ENCODE measurements at regions not wholly inside any gene's neighbourhood (a gene's known extent, or its start where the extent isn't known, plus 50 kb on each side); places are given as distances from the start of the nearest gene placed in this dataset.
A peak's percentile ranks its signal among the peaks of the same experiment; 100 is the strongest.

DNA sequence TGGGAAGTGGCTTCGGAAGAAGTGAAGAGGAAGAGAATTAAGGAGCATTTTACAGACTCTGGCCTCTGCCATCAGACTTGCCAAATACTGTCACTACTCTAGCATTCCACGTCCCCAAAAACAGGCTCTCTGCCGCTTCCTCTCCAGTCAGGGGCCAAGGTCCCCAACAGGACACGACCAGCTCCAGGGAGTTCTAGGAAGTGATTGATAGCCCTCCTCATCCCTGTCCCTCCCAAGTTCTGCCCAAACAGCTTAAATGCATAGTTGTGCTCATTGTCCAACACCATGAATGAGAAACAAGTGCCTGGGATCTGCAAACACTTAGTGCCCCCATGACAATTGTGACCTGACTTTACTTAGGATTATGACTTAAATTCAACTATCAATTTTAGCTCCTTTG, 96.5 kb downstream of the MED10 start:
- intact Hi-C loops (cut with DNase I), result no loop called here
- no peak for DNase-seq
- Histone ChIP-seq H3K9me3 (replicated peaks in 1 of 3) (no peaks in the 10 kb centered on the region), H3K4me1 (replicated peaks in 1 of 2) (no peaks in the 10 kb centered on the region), H3K27ac (no peak overlapping the region), H3K4me3 (peak overlapping the region in 1 of 4 donors; percentile 19), H3K36me3 (replicated peaks in 1 of 2) (no peaks in the 10 kb centered on the region), H3K27me3 (no peaks in the 10 kb centered on the region)
- 23 to 36% (median 29%) methylated on average over 4 of the region's 4 CpGs for WGBS, 4 donors
- TF ChIP-seq CTCF (IDR thresholded peaks at IDR 0.05), result no peak
- TF ChIP-seq POLR2A (IDR thresholded peaks at IDR 0.05), result no peak

DNA sequence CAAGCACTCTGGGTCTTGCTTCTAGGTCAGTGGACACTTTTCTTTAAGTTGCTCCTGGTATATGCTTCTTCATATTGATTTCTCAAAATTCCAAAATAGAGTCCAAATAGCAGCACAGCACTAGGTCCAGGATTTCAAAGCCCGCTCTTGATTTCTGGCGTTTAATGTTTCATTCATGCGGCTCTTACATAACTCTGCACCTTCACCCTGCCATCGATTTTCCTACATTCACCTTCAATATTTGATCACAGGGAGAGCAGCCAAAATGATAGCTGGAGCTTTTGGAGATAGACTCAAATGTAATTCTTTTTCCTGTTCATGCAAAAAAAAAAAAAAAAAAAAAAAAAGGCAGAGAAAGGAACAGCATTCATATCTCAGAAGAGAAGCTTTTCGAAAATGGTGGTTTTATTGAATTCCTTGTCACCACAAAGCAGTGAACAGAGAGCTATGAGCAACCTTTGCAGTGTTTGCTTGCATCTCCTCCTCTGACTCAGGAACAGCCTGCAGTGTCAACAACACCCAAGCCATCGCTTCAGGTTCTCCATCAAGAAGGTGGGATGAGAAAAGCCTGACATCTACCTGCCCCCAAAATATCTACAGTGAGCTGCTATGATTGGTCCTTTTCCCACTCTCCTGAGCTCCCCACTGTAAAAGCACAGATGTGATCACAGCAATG, 97.8 kb downstream of the MED10 start:
- 73 to 88% (median 79%) methylated on average over 5 to 6 of the region's 6 CpGs for WGBS, 4 donors
- no peak for TF ChIP-seq CTCF (IDR thresholded peaks at IDR 0.05)
- no peak for TF ChIP-seq POLR2A (IDR thresholded peaks at IDR 0.05)
- no peak overlapping the region for H3K27ac ChIP-seq
- no peaks in the 10 kb centered on the region for H3K27me3 ChIP-seq
- H3K36me3 ChIP-seq (replicated peaks in 1 of 2), result no peaks in the 10 kb centered on the region
- no peak for DNase-seq
- intact Hi-C loops (cut with DNase I), result no loop called here
- H3K4me3 ChIP-seq, result no peak overlapping the region
- H3K9me3 ChIP-seq (replicated peaks in 1 of 3), result no peaks in the 10 kb centered on the region
- no peaks in the 10 kb centered on the region for H3K4me1 ChIP-seq (replicated peaks in 1 of 2)

DNA sequence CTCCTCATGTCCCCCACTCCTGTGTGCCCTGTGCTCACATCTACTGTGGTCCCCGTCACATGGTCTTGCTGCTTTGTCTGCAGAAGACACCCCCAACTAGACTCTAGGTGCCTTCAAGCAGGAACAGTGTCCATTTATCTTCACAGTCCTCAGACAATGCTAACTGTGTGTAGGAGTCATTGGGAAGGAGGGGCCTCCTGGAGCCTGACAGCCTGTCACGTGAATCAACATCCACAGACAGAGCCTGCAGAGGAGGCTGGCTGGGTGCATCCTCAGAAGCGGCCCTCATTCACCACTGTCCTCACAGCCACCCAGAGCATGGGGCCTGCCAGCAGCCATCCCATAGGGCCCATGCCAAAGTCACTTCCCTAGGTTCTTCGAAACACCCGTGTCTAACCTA, 98.7 kb downstream of the MED10 start:
- TF ChIP-seq POLR2A (IDR thresholded peaks at IDR 0.05) (no peak), CTCF (IDR thresholded peaks at IDR 0.05) (no peak)
- no peaks in the 10 kb centered on the region for H3K9me3 ChIP-seq (replicated peaks in 1 of 3)
- H3K27ac ChIP-seq, result no peak overlapping the region
- no peak for DNase-seq
- H3K4me1 ChIP-seq (replicated peaks in 1 of 2), result no peaks in the 10 kb centered on the region
- no peaks in the 10 kb centered on the region for H3K36me3 ChIP-seq (replicated peaks in 1 of 2)
- H3K27me3 ChIP-seq, result no peaks in the 10 kb centered on the region
- 89 to 94% (median 92%) methylated on average over 4 to 5 of the region's 5 CpGs for WGBS, 4 donors
- no peak overlapping the region for H3K4me3 ChIP-seq
- intact Hi-C loops (cut with DNase I), result no loop called here

GRCh38 chr5:6274846-6275543, 103.4 kb downstream of the MED10 start:
- Histone ChIP-seq H3K36me3 (replicated peaks in 1 of 2) (no peaks in the 10 kb centered on the region), H3K4me3 (no peak overlapping the region), H3K27ac (no peak overlapping the region), H3K27me3 (no peaks in the 10 kb centered on the region), H3K9me3 (replicated peaks in 1 of 3) (no peaks in the 10 kb centered on the region), H3K4me1 (replicated peaks in 1 of 2) (no peaks in the 10 kb centered on the region)
- TF ChIP-seq CTCF (IDR thresholded peaks at IDR 0.05) (no peak), POLR2A (IDR thresholded peaks at IDR 0.05) (no peak)
- WGBS, 4 donors, result 78 to 86% (median 81%) methylated on average over 2 of the region's 2 CpGs
- no peak for DNase-seq
- intact Hi-C loops (cut with DNase I), result no loop called here

Measured in adrenal gland (tissue), 9 donors.